Loucy (cell line): ENCODE measurements at regions not wholly inside any gene's neighbourhood (a gene's known extent, or its start where the extent isn't known, plus 50 kb on each side); places are given as distances from the start of the nearest gene placed in this dataset.

Source experiments
- EZH2phosphoT487 ChIP-seq: fragments of 200-600 bp; IDR thresholded peaks from 2 replicates; pipeline ENCODE4 v1.6.1; 2018; ENCODE audit warnings: antibody characterized with exemption, mild to moderate bottlenecking, moderate library complexity, borderline replicate concordance
- TF ChIP-seq, protein P1 (sequence below): fragments of 200-600 bp; sonication (generic); conservative IDR thresholded peaks from 2 replicates; pipeline ENCODE4 v1.5.1; 2014; ENCODE audit warnings: mild to moderate bottlenecking, antibody characterized with exemption, low read length

- TF ChIP-seq EZH2phosphoT487: no peak
- TF ChIP-seq, protein P1, sequence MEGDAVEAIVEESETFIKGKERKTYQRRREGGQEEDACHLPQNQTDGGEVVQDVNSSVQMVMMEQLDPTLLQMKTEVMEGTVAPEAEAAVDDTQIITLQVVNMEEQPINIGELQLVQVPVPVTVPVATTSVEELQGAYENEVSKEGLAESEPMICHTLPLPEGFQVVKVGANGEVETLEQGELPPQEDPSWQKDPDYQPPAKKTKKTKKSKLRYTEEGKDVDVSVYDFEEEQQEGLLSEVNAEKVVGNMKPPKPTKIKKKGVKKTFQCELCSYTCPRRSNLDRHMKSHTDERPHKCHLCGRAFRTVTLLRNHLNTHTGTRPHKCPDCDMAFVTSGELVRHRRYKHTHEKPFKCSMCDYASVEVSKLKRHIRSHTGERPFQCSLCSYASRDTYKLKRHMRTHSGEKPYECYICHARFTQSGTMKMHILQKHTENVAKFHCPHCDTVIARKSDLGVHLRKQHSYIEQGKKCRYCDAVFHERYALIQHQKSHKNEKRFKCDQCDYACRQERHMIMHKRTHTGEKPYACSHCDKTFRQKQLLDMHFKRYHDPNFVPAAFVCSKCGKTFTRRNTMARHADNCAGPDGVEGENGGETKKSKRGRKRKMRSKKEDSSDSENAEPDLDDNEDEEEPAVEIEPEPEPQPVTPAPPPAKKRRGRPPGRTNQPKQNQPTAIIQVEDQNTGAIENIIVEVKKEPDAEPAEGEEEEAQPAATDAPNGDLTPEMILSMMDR: no peak
Measured at GRCh38 chr18:11400703-11401102, 208.7 kb upstream of the SLC35G4 start.
